ENCODE measurements at regions not wholly inside any gene's neighbourhood (a gene's known extent, or its start where the extent isn't known, plus 50 kb on each side); places are given as distances from the start of the nearest gene placed in this dataset.

- H3K4me3 ChIP-seq (IDR thresholded peaks at IDR 0.05; ENCODE audit: insufficient read depth, low read depth, low read length): no peak overlapping the region
- no peaks in the 10 kb centered on the region for H3K79me2 ChIP-seq (ENCODE audit: insufficient read depth, low read depth)
- H3K27me3 ChIP-seq (ENCODE audit: insufficient read depth, low read depth): no peaks in the 10 kb centered on the region
- H3K4me2 ChIP-seq: no peak overlapping the region
- H3K4me1 ChIP-seq (ENCODE audit: low read depth, poor library complexity, severe bottlenecking): peaks cover 11% of the 10 kb centered on the region
- no peaks in the 10 kb centered on the region for H3K36me3 ChIP-seq (ENCODE audit: insufficient read depth)
- no peaks in the 10 kb centered on the region for H4K20me1 ChIP-seq (ENCODE audit: insufficient read depth)
- no peak overlapping the region for H3K27ac ChIP-seq
- no peak overlapping the region for H3K9ac ChIP-seq
- no peak overlapping the region for H2AFZ ChIP-seq (ENCODE audit: low read depth)
- TF ChIP-seq, protein P1, sequence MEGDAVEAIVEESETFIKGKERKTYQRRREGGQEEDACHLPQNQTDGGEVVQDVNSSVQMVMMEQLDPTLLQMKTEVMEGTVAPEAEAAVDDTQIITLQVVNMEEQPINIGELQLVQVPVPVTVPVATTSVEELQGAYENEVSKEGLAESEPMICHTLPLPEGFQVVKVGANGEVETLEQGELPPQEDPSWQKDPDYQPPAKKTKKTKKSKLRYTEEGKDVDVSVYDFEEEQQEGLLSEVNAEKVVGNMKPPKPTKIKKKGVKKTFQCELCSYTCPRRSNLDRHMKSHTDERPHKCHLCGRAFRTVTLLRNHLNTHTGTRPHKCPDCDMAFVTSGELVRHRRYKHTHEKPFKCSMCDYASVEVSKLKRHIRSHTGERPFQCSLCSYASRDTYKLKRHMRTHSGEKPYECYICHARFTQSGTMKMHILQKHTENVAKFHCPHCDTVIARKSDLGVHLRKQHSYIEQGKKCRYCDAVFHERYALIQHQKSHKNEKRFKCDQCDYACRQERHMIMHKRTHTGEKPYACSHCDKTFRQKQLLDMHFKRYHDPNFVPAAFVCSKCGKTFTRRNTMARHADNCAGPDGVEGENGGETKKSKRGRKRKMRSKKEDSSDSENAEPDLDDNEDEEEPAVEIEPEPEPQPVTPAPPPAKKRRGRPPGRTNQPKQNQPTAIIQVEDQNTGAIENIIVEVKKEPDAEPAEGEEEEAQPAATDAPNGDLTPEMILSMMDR (conservative IDR thresholded peaks at IDR 0.05; ENCODE audit: low read depth, low read length): no peak
Observed at GRCh38 chr13:80048802-80049201, 292.1 kb downstream of the SPRY2 start.

DNA sequence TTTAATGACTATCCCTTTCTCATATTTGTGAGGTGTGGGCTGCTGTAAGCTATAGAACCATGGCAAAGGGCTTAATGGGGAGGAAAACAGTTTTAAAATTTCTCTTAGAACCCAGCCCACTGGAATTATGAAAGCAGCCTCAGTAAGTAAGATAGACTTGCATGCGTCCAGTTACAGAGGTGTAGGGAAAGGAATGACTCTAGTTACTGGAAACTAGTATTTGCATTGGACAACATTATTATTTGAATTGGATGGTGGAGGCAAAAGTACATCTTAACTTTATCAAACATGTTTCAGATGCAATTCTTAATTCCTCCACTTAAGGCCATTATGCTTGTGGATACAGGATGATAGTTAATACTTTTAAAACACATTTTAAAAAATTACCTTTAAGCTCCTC, 292.9 kb downstream of the SPRY2 start:
- no peak overlapping the region for H3K27ac ChIP-seq
- H3K4me1 ChIP-seq (ENCODE audit: low read depth, poor library complexity, severe bottlenecking): peaks cover 11% of the 10 kb centered on the region
- no peaks in the 10 kb centered on the region for H3K79me2 ChIP-seq (ENCODE audit: insufficient read depth, low read depth)
- H3K36me3 ChIP-seq (ENCODE audit: insufficient read depth): no peaks in the 10 kb centered on the region
- H3K9ac ChIP-seq: no peak overlapping the region
- no peaks in the 10 kb centered on the region for H3K27me3 ChIP-seq (ENCODE audit: insufficient read depth, low read depth)
- H4K20me1 ChIP-seq (ENCODE audit: insufficient read depth): no peaks in the 10 kb centered on the region
- no peak overlapping the region for H3K4me2 ChIP-seq
- H3K4me3 ChIP-seq (IDR thresholded peaks at IDR 0.05; ENCODE audit: insufficient read depth, low read depth, low read length): no peak overlapping the region
- no peak overlapping the region for H2AFZ ChIP-seq (ENCODE audit: low read depth)
- TF ChIP-seq, protein P1 (conservative IDR thresholded peaks at IDR 0.05; ENCODE audit: low read depth, low read length): no peak

DNA sequence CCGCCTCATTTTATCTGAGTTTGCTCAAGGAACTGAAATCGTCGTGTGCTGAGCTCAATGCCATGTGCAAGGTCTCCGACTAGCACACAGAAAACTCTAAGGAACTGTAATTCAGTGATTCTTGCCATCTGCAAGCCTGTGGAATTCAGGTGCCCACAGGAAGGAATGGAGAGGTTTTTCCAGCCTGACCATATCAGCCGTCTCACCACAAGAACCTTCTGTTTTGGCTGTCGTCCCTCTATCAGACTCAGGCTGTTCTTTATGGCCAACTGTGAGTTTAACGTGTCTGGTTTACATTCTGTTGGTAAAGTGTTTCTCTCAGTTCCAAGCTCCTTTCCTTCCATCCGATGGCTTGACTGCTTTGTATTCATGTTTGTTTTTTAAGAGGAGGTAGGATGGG, 293.5 kb downstream of the SPRY2 start:
- no peak overlapping the region for H3K4me2 ChIP-seq
- no peaks in the 10 kb centered on the region for H3K36me3 ChIP-seq (ENCODE audit: insufficient read depth)
- no peak overlapping the region for H3K9ac ChIP-seq
- H4K20me1 ChIP-seq (ENCODE audit: insufficient read depth): no peaks in the 10 kb centered on the region
- TF ChIP-seq, protein P1 (conservative IDR thresholded peaks at IDR 0.05; ENCODE audit: low read depth, low read length): no peak
- no peak overlapping the region for H3K4me3 ChIP-seq (IDR thresholded peaks at IDR 0.05; ENCODE audit: insufficient read depth, low read depth, low read length)
- no peak overlapping the region for H3K27ac ChIP-seq
- H3K4me1 ChIP-seq (ENCODE audit: low read depth, poor library complexity, severe bottlenecking): peaks cover 11% of the 10 kb centered on the region
- H2AFZ ChIP-seq (ENCODE audit: low read depth): no peak overlapping the region
- H3K79me2 ChIP-seq (ENCODE audit: insufficient read depth, low read depth): no peaks in the 10 kb centered on the region
- H3K27me3 ChIP-seq (ENCODE audit: insufficient read depth, low read depth): no peaks in the 10 kb centered on the region

DNA sequence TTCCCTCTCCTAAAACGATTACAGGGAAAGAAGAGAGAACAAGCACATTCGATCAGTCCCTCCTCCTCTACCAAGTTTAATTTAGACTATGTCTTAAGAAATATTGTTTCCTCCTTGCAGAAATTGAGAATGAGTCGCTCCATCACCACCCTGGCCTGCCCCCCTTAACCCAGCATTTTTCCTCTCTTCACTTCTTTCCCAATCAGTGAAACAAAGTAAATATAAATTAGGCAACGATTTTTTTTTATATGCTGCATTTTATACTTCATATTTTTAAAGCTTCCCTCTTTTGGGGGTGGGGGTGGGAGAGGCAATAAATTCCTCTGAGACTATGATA, 300.0 kb downstream of the SPRY2 start:
- Histone ChIP-seq H2AFZ (ENCODE audit: low read depth) (no peak overlapping the region), H3K9ac (no peak overlapping the region), H3K36me3 (ENCODE audit: insufficient read depth) (no peaks in the 10 kb centered on the region), H3K4me1 (ENCODE audit: low read depth, poor library complexity, severe bottlenecking) (no peaks in the 10 kb centered on the region), H3K4me2 (no peak overlapping the region), H3K79me2 (ENCODE audit: insufficient read depth, low read depth) (no peaks in the 10 kb centered on the region), H3K27me3 (ENCODE audit: insufficient read depth, low read depth) (no peaks in the 10 kb centered on the region), H4K20me1 (ENCODE audit: insufficient read depth) (no peaks in the 10 kb centered on the region), H3K27ac (no peak overlapping the region), H3K4me3 (IDR thresholded peaks at IDR 0.05; ENCODE audit: insufficient read depth, low read depth, low read length) (no peak overlapping the region)
- TF ChIP-seq, protein P1 (conservative IDR thresholded peaks at IDR 0.05; ENCODE audit: low read depth, low read length): no peak
